ENCODE measurements at regions not wholly inside any gene's neighbourhood (a gene's known extent, or its start where the extent isn't known, plus 50 kb on each side); places are given as distances from the start of the nearest gene placed in this dataset.
"Not testable (repeated sequence)": the region's sequence is repeated elsewhere in the genome, so short reads cannot be mapped to it uniquely, and the experiment has no call there.

DNA sequence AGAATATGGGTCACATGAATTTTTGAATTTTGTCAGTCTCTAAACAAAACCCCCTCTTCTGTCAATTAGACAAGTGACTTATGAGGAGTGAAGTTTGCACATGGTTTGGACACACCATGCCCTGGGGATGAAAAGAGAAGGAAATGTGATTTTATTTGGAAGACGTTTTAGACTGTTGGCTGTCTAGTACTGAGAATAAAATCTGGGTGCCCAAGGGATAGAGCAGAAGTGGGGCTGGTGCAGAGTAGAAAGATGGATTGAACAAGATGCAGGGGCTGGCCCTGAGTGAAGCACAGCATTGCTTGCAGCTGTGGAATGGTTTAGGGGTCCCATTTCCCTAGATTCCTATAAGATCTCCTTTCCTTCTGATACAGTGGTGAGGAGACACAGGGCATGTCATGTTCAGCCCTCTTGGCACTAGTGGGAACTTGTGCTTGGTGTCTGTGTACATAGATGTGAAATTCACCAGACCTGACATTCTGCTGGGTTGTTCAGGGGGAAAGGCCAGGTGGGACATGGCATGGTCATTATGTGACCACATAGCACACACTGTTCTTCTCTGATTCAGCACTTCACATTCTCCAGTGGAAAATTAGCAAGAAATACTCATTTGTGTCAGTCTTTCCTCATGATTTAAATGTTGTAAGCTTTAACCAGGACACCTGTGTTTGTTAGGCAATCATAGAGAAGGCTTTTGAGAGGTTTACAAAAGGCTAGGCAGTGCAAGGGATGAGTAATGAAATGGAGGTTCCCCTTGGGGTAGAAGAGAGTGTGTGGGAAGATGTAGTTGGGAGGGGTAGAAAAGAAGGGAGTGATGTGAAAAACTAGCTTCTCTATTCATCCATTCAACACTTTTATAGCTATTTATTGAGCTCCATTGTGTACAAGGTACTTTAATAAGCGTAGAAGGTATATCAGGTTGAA, 202.3 kb upstream of the IGF1 start:
- TF ChIP-seq, protein P1, sequence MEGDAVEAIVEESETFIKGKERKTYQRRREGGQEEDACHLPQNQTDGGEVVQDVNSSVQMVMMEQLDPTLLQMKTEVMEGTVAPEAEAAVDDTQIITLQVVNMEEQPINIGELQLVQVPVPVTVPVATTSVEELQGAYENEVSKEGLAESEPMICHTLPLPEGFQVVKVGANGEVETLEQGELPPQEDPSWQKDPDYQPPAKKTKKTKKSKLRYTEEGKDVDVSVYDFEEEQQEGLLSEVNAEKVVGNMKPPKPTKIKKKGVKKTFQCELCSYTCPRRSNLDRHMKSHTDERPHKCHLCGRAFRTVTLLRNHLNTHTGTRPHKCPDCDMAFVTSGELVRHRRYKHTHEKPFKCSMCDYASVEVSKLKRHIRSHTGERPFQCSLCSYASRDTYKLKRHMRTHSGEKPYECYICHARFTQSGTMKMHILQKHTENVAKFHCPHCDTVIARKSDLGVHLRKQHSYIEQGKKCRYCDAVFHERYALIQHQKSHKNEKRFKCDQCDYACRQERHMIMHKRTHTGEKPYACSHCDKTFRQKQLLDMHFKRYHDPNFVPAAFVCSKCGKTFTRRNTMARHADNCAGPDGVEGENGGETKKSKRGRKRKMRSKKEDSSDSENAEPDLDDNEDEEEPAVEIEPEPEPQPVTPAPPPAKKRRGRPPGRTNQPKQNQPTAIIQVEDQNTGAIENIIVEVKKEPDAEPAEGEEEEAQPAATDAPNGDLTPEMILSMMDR (conservative IDR thresholded peaks at IDR 0.05; ENCODE audit: low read depth, low read length), result no peak
- no peak overlapping the region for H3K4me3 ChIP-seq (ENCODE audit: low read length)
- DNase-seq (ENCODE audit: low read depth), result no peak

DNA sequence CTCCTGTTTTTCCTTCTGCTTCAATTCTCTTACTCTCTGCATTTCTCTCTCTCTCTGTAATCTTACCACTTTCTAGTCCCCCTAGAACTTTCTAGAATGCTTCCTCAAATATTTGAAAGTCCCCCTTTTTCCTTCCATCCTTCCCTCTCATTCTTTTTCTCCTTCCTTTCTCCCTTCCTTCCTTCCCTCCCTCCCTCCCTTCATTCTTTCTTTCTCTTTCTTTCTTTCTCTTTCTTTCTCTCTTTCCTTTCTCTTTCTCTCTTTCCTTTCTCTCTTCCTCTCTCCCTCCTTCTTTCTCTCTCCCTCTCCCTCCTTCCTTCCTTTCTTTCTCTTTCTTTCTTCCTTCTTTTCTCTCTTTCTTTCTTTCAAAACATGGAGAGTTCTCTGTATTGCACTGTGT, 201.4 kb upstream of the IGF1 start:
- DNase-seq (ENCODE audit: low read depth), result no peak
- no peak overlapping the region for H3K4me3 ChIP-seq (ENCODE audit: low read length)
- TF ChIP-seq, protein P1 (conservative IDR thresholded peaks at IDR 0.05; ENCODE audit: low read depth, low read length), result no peak

DNA sequence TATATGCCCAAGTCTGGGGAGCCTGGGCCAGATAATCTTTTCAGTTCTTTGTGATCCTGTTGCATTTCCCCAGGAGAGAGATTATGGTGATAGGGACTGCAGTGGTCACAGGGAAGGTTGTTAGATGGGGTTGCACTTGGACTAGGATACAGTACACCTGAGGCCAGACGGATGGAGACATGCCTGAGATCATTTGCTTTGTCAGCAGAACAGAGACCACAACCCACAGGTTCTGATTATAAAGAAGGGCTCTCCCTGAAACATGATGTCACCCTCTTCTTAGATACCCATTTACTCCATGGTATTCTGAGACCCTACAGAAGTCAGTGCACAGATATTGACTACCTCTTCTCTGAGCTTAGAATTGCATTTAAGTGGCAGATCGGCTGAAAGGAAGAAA, 200.9 kb upstream of the IGF1 start:
- no peak for DNase-seq (ENCODE audit: low read depth)
- TF ChIP-seq, protein P1 (conservative IDR thresholded peaks at IDR 0.05; ENCODE audit: low read depth, low read length), result no peak
- H3K4me3 ChIP-seq (ENCODE audit: low read length), result no peak overlapping the region

DNA sequence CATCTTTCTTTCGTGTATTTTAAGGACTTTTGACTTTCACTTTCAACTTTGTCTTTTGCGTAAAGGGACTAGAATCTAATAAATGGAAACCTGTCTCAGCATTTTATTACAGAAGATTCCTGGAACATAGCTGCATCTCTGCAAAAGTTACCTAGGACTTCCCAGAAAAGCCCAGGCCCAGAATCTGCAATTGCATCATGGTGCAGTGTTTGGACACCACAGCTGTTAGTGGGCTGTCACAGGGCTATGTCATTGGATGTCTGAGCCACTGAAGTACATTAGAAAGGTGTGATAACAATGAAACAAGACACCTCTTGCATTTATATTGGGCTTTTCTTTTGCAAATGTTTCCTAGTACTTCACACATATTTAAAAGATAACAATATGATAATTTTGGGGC, 199.9 kb upstream of the IGF1 start:
- H3K4me3 ChIP-seq (ENCODE audit: low read length), result no peak overlapping the region
- DNase-seq (ENCODE audit: low read depth), result no peak
- TF ChIP-seq, protein P1 (conservative IDR thresholded peaks at IDR 0.05; ENCODE audit: low read depth, low read length), result no peak

DNA sequence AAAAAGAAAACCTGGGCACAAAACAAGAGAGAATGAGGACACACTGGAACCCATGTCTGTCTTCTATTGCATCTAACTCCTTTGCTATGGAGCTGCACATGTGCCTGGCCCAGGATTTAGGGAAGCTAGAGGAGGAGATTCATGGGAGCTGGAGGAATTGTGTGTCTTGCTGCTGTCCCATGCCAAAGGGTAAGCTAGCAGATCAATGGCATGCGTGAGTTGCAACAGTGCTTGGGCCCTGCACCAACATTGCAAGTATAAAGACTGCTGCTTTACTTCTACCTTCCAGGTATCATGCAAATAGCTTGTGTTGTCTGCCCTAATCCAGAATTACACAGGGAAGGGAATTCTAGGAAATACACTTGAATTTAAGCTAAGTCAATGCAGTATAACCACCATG, 196.4 kb upstream of the IGF1 start:
- no peak overlapping the region for H3K4me3 ChIP-seq (ENCODE audit: low read length)
- DNase-seq (ENCODE audit: low read depth), result no peak
- TF ChIP-seq, protein P1 (conservative IDR thresholded peaks at IDR 0.05; ENCODE audit: low read depth, low read length), result no peak

DNA sequence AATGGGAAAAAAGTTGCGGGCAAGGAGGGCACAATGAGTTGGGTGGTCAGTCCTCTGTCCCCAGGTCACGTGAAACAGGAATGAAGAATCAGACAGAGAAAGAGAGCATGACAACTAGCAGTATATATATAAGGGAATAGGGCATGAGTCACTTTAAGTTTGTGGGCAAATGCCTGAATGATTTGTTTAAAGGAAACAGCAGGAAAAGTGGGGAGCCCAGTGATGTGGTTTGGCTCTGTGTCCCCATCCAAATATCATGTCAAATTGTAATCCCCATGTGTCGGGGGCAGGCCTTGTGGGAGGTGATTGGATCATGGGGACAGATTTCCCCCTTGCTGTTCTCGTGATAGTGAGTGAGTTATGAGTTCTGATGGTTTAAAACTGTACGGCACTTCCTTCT, 195.3 kb upstream of the IGF1 start:
- DNase-seq (ENCODE audit: low read depth), result no peak
- TF ChIP-seq, protein P1 (conservative IDR thresholded peaks at IDR 0.05; ENCODE audit: low read depth, low read length), result no peak
- no peak overlapping the region for H3K4me3 ChIP-seq (ENCODE audit: low read length)

DNA sequence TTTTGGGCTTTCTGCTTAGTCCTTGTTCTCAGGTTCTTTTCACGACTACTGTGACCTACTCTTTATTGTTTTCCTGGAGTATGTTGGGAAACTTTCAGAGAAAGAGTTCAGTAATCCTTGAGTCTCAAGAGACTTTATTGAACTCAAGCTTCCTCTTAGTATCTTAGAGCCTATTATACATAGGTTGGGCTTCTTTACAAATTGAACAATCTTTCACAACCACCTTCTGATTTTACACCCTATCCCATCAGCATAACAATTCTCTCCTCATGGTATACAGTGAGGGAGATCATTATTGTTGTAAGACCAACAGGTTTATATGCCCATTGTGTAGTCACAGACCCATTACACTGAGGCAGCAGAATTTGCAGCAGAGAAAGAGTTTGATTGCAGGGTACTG, 193.2 kb upstream of the IGF1 start:
- no peak for DNase-seq (ENCODE audit: low read depth)
- no peak overlapping the region for H3K4me3 ChIP-seq (ENCODE audit: low read length)
- TF ChIP-seq, protein P1 (conservative IDR thresholded peaks at IDR 0.05; ENCODE audit: low read depth, low read length), result no peak

DNA sequence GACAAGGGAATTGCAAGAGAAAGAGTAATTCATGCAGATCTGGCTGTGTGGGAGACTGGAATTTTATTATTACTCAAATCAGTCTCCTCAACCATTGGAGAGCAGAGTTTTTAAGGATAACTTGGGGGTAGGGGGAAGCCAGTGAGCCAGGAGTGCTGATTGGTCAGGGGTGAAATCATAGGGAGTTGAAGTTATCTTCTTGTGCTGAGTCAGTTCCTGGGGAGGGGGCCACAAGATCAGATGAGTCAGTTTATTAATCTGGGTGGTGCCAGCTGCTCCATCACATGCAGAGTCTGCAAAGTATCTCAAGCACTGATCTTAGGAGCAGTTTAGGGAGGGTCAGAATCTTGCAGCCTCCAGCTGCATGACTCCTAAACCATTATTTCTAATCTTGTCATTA, 191.8 kb upstream of the IGF1 start:
- DNase-seq (ENCODE audit: low read depth); H3K4me3 ChIP-seq (ENCODE audit: low read length): not testable (repeated sequence)
